ENCODE measurements at regions not wholly inside any gene's neighbourhood (a gene's known extent, or its start where the extent isn't known, plus 50 kb on each side); places are given as distances from the start of the nearest gene placed in this dataset.
A peak's percentile ranks its signal among the peaks of the same experiment; 100 is the strongest.

DNA sequence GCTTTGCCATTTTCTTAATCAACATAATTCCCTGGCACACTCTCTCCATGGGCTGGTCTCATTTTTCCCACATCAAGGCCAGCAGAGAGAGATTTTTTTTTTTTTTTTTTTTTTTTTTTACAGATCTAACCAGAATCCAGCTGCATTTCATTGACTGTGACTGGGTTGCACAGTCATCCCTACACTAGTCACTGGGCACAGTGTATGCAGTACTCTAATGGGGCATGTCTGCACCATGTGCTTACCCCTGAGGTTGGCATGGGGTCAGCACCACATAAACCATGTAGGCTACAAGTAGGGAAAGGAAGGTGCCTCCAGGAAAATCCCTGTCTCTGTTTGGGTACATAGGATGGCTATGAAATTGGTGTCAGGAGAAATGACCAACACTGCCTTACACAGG is 64.1 kb upstream of the LRP8 start:
- TF ChIP-seq, protein P1, sequence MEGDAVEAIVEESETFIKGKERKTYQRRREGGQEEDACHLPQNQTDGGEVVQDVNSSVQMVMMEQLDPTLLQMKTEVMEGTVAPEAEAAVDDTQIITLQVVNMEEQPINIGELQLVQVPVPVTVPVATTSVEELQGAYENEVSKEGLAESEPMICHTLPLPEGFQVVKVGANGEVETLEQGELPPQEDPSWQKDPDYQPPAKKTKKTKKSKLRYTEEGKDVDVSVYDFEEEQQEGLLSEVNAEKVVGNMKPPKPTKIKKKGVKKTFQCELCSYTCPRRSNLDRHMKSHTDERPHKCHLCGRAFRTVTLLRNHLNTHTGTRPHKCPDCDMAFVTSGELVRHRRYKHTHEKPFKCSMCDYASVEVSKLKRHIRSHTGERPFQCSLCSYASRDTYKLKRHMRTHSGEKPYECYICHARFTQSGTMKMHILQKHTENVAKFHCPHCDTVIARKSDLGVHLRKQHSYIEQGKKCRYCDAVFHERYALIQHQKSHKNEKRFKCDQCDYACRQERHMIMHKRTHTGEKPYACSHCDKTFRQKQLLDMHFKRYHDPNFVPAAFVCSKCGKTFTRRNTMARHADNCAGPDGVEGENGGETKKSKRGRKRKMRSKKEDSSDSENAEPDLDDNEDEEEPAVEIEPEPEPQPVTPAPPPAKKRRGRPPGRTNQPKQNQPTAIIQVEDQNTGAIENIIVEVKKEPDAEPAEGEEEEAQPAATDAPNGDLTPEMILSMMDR (IDR thresholded peaks at IDR 0.05; ENCODE audit: control insufficient read depth, insufficient read depth, low read depth, low read length, missing control alignments) = no peak
- H3K4me3 ChIP-seq (ENCODE audit: control insufficient read depth, low read depth, low read length) = no peak overlapping the region
- no peak for DNase-seq (ENCODE audit: low read depth)

DNA sequence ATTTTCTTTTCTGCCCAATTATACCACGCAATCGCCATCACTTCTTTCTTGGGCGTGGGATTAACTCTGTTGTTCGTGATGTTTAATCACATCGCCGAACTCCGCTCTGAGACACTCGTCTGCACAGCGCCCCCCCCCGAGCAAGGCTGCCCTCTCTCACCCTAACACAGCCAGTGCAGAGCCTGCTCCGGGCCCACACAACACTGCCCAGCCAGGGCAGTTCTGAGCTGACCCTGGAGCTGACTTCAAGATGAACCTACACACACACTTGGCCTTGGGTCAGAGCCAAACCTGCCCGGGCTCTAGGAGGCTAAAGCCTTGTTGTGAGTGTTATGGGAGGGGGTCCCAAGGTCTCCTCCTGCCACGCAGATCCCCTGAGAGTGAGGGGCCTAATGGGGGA is 64.6 kb upstream of the LRP8 start:
- TF ChIP-seq, protein P1 (IDR thresholded peaks at IDR 0.05; ENCODE audit: control insufficient read depth, insufficient read depth, low read depth, low read length, missing control alignments) = no peak
- DNase-seq (ENCODE audit: low read depth) = no peak

DNA sequence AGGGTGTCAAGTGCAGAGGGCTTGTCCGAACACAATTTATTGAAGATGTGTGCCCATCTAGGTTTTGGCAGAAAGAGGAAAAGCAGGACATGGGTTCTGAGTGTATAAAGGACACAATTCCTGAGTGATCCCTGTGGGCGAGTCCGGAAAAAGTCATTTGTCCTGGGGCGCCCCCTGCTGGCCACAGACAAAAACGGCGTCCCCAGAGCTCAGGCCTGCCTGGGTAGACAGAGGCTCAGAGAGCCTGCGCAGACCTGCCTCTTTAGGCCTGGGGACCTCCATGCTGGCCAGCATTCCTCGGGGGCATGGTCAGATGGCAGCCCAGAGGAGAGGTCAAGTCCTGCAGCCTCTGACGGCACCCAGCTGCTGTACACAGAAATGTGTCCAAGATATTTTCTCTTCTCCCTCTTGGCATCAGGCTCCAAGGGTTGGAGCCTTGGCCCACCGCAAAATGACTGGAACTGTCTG is 65.5 kb upstream of the LRP8 start:
- TF ChIP-seq, protein P1 (IDR thresholded peaks at IDR 0.05; ENCODE audit: control insufficient read depth, insufficient read depth, low read depth, low read length, missing control alignments) = peak; percentile 89
- no peak for DNase-seq (ENCODE audit: low read depth)
- no peak overlapping the region for H3K4me3 ChIP-seq (ENCODE audit: control insufficient read depth, low read depth, low read length)

More for the DNA sequence above, 64.6 kb upstream of the LRP8 start:
- no peak overlapping the region for H3K4me3 ChIP-seq (ENCODE audit: control insufficient read depth, low read depth, low read length)

DNA sequence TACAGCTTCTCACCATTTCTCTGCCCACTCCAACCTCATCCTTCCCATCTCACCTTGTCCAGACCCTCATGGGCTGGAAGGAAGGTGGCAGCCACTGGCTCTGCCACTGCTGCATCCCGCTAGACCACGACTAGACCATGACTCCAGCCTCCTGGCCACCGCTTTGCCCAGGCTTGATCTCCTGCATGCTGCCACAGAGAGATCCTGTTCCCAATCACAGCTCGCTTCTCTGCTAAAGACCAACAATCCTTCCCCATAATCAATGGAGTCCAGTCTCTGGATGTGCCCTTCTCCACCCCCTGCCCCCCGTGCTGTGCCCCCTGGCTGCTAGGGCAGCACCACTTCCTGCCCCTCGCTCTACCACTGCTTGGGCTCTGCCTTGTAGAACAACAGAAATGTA is 64.9 kb upstream of the DMRTB1 start:
- DNase-seq (ENCODE audit: low read depth) = no peak
- TF ChIP-seq, protein P1 (IDR thresholded peaks at IDR 0.05; ENCODE audit: control insufficient read depth, insufficient read depth, low read depth, low read length, missing control alignments) = no peak
- no peak overlapping the region for H3K4me3 ChIP-seq (ENCODE audit: control insufficient read depth, low read depth, low read length)

DNA sequence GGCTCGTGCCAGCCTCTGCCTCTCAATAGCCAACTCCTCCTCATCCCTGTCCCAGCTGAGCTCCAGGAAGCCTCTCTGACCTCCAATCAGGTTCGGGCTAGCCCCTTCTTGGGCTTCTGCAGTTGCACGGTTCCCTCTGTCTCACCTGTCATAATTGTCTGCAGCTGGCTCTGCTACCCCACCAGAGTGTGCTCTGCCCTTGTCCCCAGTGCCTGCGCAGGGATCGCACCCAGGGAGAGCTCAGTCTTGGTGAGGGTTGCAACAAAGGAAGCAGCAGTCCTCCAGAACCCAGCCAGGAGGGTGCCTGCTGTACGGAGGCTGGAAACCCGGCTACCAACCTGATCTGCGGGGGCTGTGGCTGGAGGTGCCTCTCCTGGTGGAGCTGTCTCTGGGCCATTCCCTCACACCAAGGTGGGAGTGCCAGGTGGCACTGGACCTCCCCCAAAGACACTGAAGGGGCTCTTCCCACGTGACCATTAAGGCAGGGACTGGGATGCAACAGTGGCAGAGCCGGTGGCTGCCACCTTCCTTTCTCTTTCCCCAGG is 63.5 kb upstream of the DMRTB1 start:
- no peak overlapping the region for H3K4me3 ChIP-seq (ENCODE audit: control insufficient read depth, low read depth, low read length)
- TF ChIP-seq, protein P1 (IDR thresholded peaks at IDR 0.05; ENCODE audit: control insufficient read depth, insufficient read depth, low read depth, low read length, missing control alignments) = no peak
- no peak for DNase-seq (ENCODE audit: low read depth)

GRCh38 chr1:53396573-53397268 is 62.5 kb upstream of the DMRTB1 start:
- H3K4me3 ChIP-seq (ENCODE audit: control insufficient read depth, low read depth, low read length) = no peak overlapping the region
- no peak for DNase-seq (ENCODE audit: low read depth)
- TF ChIP-seq, protein P1 (IDR thresholded peaks at IDR 0.05; ENCODE audit: control insufficient read depth, insufficient read depth, low read depth, low read length, missing control alignments) = no peak
